ENCODE measurements at regions not wholly inside any gene's neighbourhood (a gene's known extent, or its start where the extent isn't known, plus 50 kb on each side); places are given as distances from the start of the nearest gene placed in this dataset.

DNA sequence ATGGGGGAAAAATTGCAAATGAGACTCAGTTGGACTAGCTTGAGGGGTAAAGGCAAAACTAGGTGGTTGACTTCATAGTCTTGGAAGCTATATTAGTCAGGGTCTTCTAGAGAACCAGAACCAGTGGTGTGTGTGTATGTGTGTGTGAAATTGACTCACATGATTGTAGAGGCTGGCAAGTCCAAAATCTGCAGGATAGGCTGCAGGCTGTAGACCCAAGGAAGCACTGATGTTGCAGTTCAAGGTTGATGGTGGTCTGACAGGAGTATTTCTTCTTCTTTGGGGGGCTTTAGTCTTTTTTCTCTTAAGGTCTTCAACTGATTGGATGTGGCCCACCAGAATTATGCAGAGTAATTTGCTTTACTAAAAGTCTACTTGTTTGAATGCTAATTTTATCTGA, 217.4 kb downstream of the MANEA start:
- H2AFZ ChIP-seq (ENCODE audit: low read length): no peak overlapping the region
- no peaks in the 10 kb centered on the region for H3K27me3 ChIP-seq (ENCODE audit: insufficient read depth, low read length)
- H3K36me3 ChIP-seq (ENCODE audit: insufficient read depth, low read length): no peaks in the 10 kb centered on the region
- no peaks in the 10 kb centered on the region for H3K9me3 ChIP-seq (ENCODE audit: low read length)
- no peaks in the 10 kb centered on the region for H3K79me2 ChIP-seq (ENCODE audit: insufficient read depth, low read length)
- no peaks in the 10 kb centered on the region for H3K9me2 ChIP-seq (ENCODE audit: low read depth, low read length)
- no peak for TF ChIP-seq EZH2 (IDR thresholded peaks at IDR 0.05; ENCODE audit: borderline replicate concordance, low read length)
- TF ChIP-seq, protein P1, sequence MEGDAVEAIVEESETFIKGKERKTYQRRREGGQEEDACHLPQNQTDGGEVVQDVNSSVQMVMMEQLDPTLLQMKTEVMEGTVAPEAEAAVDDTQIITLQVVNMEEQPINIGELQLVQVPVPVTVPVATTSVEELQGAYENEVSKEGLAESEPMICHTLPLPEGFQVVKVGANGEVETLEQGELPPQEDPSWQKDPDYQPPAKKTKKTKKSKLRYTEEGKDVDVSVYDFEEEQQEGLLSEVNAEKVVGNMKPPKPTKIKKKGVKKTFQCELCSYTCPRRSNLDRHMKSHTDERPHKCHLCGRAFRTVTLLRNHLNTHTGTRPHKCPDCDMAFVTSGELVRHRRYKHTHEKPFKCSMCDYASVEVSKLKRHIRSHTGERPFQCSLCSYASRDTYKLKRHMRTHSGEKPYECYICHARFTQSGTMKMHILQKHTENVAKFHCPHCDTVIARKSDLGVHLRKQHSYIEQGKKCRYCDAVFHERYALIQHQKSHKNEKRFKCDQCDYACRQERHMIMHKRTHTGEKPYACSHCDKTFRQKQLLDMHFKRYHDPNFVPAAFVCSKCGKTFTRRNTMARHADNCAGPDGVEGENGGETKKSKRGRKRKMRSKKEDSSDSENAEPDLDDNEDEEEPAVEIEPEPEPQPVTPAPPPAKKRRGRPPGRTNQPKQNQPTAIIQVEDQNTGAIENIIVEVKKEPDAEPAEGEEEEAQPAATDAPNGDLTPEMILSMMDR (IDR thresholded peaks at IDR 0.05; ENCODE audit: low read length): no peak
- H3K27ac ChIP-seq (ENCODE audit: low read depth, low read length, poor library complexity, severe bottlenecking): no peak overlapping the region
- no peak overlapping the region for H3K9ac ChIP-seq (ENCODE audit: low read length)
- no peak overlapping the region for H3K4me3 ChIP-seq (ENCODE audit: low read depth, low read length, poor library complexity, severe bottlenecking)
- H3K4me2 ChIP-seq (ENCODE audit: low read length): no peak overlapping the region
- no peaks in the 10 kb centered on the region for H4K20me1 ChIP-seq (ENCODE audit: insufficient read depth, low read length)
- no peaks in the 10 kb centered on the region for H3F3A ChIP-seq (ENCODE audit: insufficient read depth, low read length)
- no peaks in the 10 kb centered on the region for H3K4me1 ChIP-seq (ENCODE audit: insufficient read depth, low read length, severe bottlenecking)

DNA sequence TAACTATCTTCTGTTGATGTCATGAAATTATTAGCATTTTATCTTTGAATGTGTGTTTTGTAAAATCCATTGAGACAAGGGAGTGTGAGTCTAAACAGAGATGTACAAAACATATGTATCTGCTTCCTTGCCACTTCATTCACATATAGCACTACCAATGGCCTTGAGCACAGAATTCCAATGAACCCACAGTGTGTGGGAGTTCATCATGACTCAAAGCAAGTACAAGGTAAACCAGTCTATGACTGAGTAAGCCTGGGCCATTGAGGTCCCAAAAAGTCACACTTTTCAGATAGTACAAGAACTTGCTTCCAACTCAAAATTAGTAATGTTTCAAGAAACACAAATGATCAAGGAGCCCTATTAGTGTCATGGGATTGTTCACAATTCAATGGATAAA, 218.6 kb downstream of the MANEA start:
- H3K27me3 ChIP-seq (ENCODE audit: insufficient read depth, low read length): no peaks in the 10 kb centered on the region
- H3K27ac ChIP-seq (ENCODE audit: low read depth, low read length, poor library complexity, severe bottlenecking): no peak overlapping the region

DNA sequence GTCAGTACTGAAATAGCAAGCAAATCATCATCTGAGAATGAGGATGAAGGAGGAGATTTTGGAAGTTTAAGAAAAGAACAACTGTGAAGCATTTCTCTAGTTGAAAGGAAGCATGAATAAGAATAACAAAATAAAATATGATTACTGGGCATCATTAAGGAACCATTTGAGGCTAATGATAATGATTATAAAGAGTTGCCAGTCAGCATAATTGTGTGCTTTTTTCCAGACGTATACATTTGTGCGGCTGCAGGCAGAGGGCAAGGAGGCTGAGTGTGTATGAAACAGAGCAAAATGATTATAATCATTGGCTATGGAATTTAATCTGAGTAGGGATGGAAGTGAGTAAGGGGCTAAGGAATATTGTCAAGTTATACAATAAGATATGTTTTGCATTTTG, 218.7 kb upstream of the FUT9 start:
- no peak overlapping the region for H3K27ac ChIP-seq (ENCODE audit: low read depth, low read length, poor library complexity, severe bottlenecking)
- no peaks in the 10 kb centered on the region for H3K4me1 ChIP-seq (ENCODE audit: insufficient read depth, low read length, severe bottlenecking)
- no peak overlapping the region for H3K4me2 ChIP-seq (ENCODE audit: low read length)
- TF ChIP-seq EZH2 (IDR thresholded peaks at IDR 0.05; ENCODE audit: borderline replicate concordance, low read length): no peak
- TF ChIP-seq, protein P1 (IDR thresholded peaks at IDR 0.05; ENCODE audit: low read length): no peak
- H3K27me3 ChIP-seq (ENCODE audit: insufficient read depth, low read length): no peaks in the 10 kb centered on the region
- H2AFZ ChIP-seq (ENCODE audit: low read length): no peak overlapping the region
- H3K9me2 ChIP-seq (ENCODE audit: low read depth, low read length): no peaks in the 10 kb centered on the region
- H3K9me3 ChIP-seq (ENCODE audit: low read length): no peaks in the 10 kb centered on the region
- no peaks in the 10 kb centered on the region for H3K79me2 ChIP-seq (ENCODE audit: insufficient read depth, low read length)
- no peaks in the 10 kb centered on the region for H3K36me3 ChIP-seq (ENCODE audit: insufficient read depth, low read length)
- no peak overlapping the region for H3K9ac ChIP-seq (ENCODE audit: low read length)
- no peak overlapping the region for H3K4me3 ChIP-seq (ENCODE audit: low read depth, low read length, poor library complexity, severe bottlenecking)
- no peaks in the 10 kb centered on the region for H3F3A ChIP-seq (ENCODE audit: insufficient read depth, low read length)
- no peaks in the 10 kb centered on the region for H4K20me1 ChIP-seq (ENCODE audit: insufficient read depth, low read length)

More for the DNA sequence above, 218.6 kb downstream of the MANEA start:
- no peaks in the 10 kb centered on the region for H3K79me2 ChIP-seq (ENCODE audit: insufficient read depth, low read length)
- H2AFZ ChIP-seq (ENCODE audit: low read length): no peak overlapping the region
- no peak overlapping the region for H3K4me3 ChIP-seq (ENCODE audit: low read depth, low read length, poor library complexity, severe bottlenecking)
- TF ChIP-seq EZH2 (IDR thresholded peaks at IDR 0.05; ENCODE audit: borderline replicate concordance, low read length): no peak
- TF ChIP-seq, protein P1 (IDR thresholded peaks at IDR 0.05; ENCODE audit: low read length): no peak
- H3F3A ChIP-seq (ENCODE audit: insufficient read depth, low read length): no peaks in the 10 kb centered on the region
- no peaks in the 10 kb centered on the region for H3K4me1 ChIP-seq (ENCODE audit: insufficient read depth, low read length, severe bottlenecking)
- no peaks in the 10 kb centered on the region for H3K9me3 ChIP-seq (ENCODE audit: low read length)
- H3K36me3 ChIP-seq (ENCODE audit: insufficient read depth, low read length): no peaks in the 10 kb centered on the region
- H4K20me1 ChIP-seq (ENCODE audit: insufficient read depth, low read length): no peaks in the 10 kb centered on the region
- no peak overlapping the region for H3K4me2 ChIP-seq (ENCODE audit: low read length)
- H3K9ac ChIP-seq (ENCODE audit: low read length): no peak overlapping the region
- H3K9me2 ChIP-seq (ENCODE audit: low read depth, low read length): no peaks in the 10 kb centered on the region
